ENCODE measurements at regions not wholly inside any gene's neighbourhood (a gene's known extent, or its start where the extent isn't known, plus 50 kb on each side); places are given as distances from the start of the nearest gene placed in this dataset.
"Not testable (repeated sequence)": the region's sequence is repeated elsewhere in the genome, so short reads cannot be mapped to it uniquely, and the experiment has no call there.

- no peak for DNase-seq (ENCODE audit: low read depth)
These were observed 156.3 kb downstream of the VSIG4 start for GRCh38 chrX:65883556-65883955.

- DNase-seq (ENCODE audit: low read depth): no peak
These were observed 159.7 kb downstream of the VSIG4 start for GRCh38 chrX:65879977-65880799.

- no peak for DNase-seq (ENCODE audit: low read depth)
These were observed 161.4 kb downstream of the VSIG4 start for GRCh38 chrX:65878456-65878855.

GRCh38 chrX:65877953-65878352 lies 161.9 kb downstream of the VSIG4 start:
- DNase-seq (ENCODE audit: low read depth): no peak

GRCh38 chrX:65875614-65876013 lies 164.3 kb downstream of the VSIG4 start:
- DNase-seq (ENCODE audit: low read depth): not testable (repeated sequence)

- DNase-seq (ENCODE audit: low read depth): no peak
These were observed 165.1 kb downstream of the VSIG4 start for GRCh38 chrX:65874765-65875164.

GRCh38 chrX:65874110-65874509 lies 165.8 kb downstream of the VSIG4 start:
- DNase-seq (ENCODE audit: low read depth): no peak

GRCh38 chrX:65873385-65873784 lies 166.5 kb downstream of the VSIG4 start:
- DNase-seq (ENCODE audit: low read depth): no peak

- no peak for DNase-seq (ENCODE audit: low read depth)
These were observed 168.1 kb downstream of the VSIG4 start for GRCh38 chrX:65871671-65872311.

- not testable (repeated sequence) for DNase-seq (ENCODE audit: low read depth)
These were observed 169.3 kb downstream of the VSIG4 start for GRCh38 chrX:65870544-65870943.

GRCh38 chrX:65866773-65867172 lies 173.1 kb downstream of the VSIG4 start:
- no peak for DNase-seq (ENCODE audit: low read depth)

- no peak for DNase-seq (ENCODE audit: low read depth)
These were observed 173.7 kb downstream of the VSIG4 start for GRCh38 chrX:65866146-65866545.

- no peak for DNase-seq (ENCODE audit: low read depth)
These were observed 177.2 kb downstream of the VSIG4 start for GRCh38 chrX:65862638-65863037.

GRCh38 chrX:65859299-65859698 lies 180.6 kb downstream of the VSIG4 start:
- no peak for DNase-seq (ENCODE audit: low read depth)

GRCh38 chrX:65854437-65854836 lies 185.4 kb downstream of the VSIG4 start:
- not testable (repeated sequence) for DNase-seq (ENCODE audit: low read depth)

GRCh38 chrX:65851306-65851705 lies 183.9 kb downstream of the MSN start:
- DNase-seq (ENCODE audit: low read depth): not testable (repeated sequence)

- not testable (repeated sequence) for DNase-seq (ENCODE audit: low read depth)
These were observed 183.4 kb downstream of the MSN start for GRCh38 chrX:65850821-65851220.

- DNase-seq (ENCODE audit: low read depth): no peak
These were observed 179.5 kb downstream of the MSN start for GRCh38 chrX:65846974-65847373.

- DNase-seq (ENCODE audit: low read depth): no peak
These were observed 173.8 kb downstream of the MSN start for GRCh38 chrX:65841263-65841662.

- no peak for DNase-seq (ENCODE audit: low read depth)
These were observed 171.2 kb downstream of the MSN start for GRCh38 chrX:65838674-65839073.

- DNase-seq (ENCODE audit: low read depth): no peak
These were observed 170.6 kb downstream of the MSN start for GRCh38 chrX:65837875-65838549.

- no peak for DNase-seq (ENCODE audit: low read depth)
These were observed 163.8 kb downstream of the MSN start for GRCh38 chrX:65831268-65831667.

- no peak for DNase-seq (ENCODE audit: low read depth)
These were observed 161.1 kb downstream of the MSN start for GRCh38 chrX:65828599-65828998.

All from T follicular helper cell (primary cell).